HepG2 (cell line): ENCODE measurements at regions not wholly inside any gene's neighbourhood (a gene's known extent, or its start where the extent isn't known, plus 50 kb on each side); places are given as distances from the start of the nearest gene placed in this dataset.

Experiments
- ATF2 ChIP-seq: sonication (generic); formaldehyde crosslinking; IDR thresholded peaks from 2 replicates; pipeline ENCODE4 v1.4.0; 2020; ENCODE audit warnings: missing genetic modification reagents
- KDM2A ChIP-seq: sonication (generic); formaldehyde crosslinking; IDR thresholded peaks from 2 replicates; pipeline ENCODE4 v1.4.0; 2020; ENCODE audit warnings: low read depth, missing genetic modification reagents, borderline replicate concordance
- NFAT5 ChIP-seq: sonication (generic); formaldehyde crosslinking; IDR thresholded peaks from 2 replicates; pipeline ENCODE4 v1.4.0; 2020; ENCODE audit warnings: missing genetic modification reagents
- POLR2AphosphoS5 ChIP-seq: IDR thresholded peaks from 2 replicates; pipeline ENCODE4 v1.6.1; 2012; ENCODE audit warnings: low read depth, low read length
- REPIN1 ChIP-seq: sonication (generic); formaldehyde crosslinking; IDR thresholded peaks from 2 replicates; pipeline ENCODE4 v1.8.0; 2022; ENCODE audit warnings: missing genetic modification reagents, low read depth, mild to moderate bottlenecking, borderline replicate concordance
- U2AF2 ChIP-seq: fragments of 200-400 bp; formaldehyde crosslinking; IDR thresholded peaks from 2 replicates; pipeline ENCODE4 v1.6.1; 2017; ENCODE audit warnings: low read depth, mild to moderate bottlenecking, low read length
- ZNF317 ChIP-seq: sonication (generic); formaldehyde crosslinking; IDR thresholded peaks from 2 replicates; pipeline ENCODE4 v1.5.0; 2020; ENCODE audit warnings: mild to moderate bottlenecking, missing genetic modification reagents
- ZNF382 ChIP-seq: sonication (generic); formaldehyde crosslinking; IDR thresholded peaks from 2 replicates; pipeline ENCODE4 v1.5.0; 2020; ENCODE audit warnings: missing genetic modification reagents, mild to moderate bottlenecking, borderline replicate concordance
- TF ChIP-seq, protein P1 (sequence below): sonication (generic); formaldehyde crosslinking; IDR thresholded peaks from 2 replicates; pipeline ENCODE4 v1.5.1; 2020; ENCODE audit warnings: mild to moderate bottlenecking, missing genetic modification reagents, borderline replicate concordance
- TF ChIP-seq, protein P2 (sequence below): sonication (generic); formaldehyde crosslinking; IDR thresholded peaks from 2 replicates; pipeline ENCODE4 v1.5.0; 2020; ENCODE audit warnings: mild to moderate bottlenecking, missing genetic modification reagents, moderate library complexity

GRCh38 chr16:72309001-72309400 is 137.0 kb upstream of the PMFBP1 start:
- TF ChIP-seq, protein P1, sequence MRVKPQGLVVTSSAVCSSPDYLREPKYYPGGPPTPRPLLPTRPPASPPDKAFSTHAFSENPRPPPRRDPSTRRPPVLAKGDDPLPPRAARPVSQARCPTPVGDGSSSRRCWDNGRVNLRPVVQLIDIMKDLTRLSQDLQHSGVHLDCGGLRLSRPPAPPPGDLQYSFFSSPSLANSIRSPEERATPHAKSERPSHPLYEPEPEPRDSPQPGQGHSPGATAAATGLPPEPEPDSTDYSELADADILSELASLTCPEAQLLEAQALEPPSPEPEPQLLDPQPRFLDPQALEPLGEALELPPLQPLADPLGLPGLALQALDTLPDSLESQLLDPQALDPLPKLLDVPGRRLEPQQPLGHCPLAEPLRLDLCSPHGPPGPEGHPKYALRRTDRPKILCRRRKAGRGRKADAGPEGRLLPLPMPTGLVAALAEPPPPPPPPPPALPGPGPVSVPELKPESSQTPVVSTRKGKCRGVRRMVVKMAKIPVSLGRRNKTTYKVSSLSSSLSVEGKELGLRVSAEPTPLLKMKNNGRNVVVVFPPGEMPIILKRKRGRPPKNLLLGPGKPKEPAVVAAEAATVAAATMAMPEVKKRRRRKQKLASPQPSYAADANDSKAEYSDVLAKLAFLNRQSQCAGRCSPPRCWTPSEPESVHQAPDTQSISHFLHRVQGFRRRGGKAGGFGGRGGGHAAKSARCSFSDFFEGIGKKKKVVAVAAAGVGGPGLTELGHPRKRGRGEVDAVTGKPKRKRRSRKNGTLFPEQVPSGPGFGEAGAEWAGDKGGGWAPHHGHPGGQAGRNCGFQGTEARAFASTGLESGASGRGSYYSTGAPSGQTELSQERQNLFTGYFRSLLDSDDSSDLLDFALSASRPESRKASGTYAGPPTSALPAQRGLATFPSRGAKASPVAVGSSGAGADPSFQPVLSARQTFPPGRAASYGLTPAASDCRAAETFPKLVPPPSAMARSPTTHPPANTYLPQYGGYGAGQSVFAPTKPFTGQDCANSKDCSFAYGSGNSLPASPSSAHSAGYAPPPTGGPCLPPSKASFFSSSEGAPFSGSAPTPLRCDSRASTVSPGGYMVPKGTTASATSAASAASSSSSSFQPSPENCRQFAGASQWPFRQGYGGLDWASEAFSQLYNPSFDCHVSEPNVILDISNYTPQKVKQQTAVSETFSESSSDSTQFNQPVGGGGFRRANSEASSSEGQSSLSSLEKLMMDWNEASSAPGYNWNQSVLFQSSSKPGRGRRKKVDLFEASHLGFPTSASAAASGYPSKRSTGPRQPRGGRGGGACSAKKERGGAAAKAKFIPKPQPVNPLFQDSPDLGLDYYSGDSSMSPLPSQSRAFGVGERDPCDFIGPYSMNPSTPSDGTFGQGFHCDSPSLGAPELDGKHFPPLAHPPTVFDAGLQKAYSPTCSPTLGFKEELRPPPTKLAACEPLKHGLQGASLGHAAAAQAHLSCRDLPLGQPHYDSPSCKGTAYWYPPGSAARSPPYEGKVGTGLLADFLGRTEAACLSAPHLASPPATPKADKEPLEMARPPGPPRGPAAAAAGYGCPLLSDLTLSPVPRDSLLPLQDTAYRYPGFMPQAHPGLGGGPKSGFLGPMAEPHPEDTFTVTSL: peak; percentile 86; the same call in 1 of the 2 replicates
- TF ChIP-seq ZNF317 (CRISPR knock-in tag) (no peak), ATF2 (CRISPR knock-in tag) (peak; percentile 65; the same call in 1 of the 2 replicates), NFAT5 (CRISPR knock-in tag) (no peak), POLR2AphosphoS5 (no peak), REPIN1 (CRISPR knock-in tag) (peak; percentile 81), ZNF382 (CRISPR knock-in tag) (no peak), KDM2A (CRISPR knock-in tag) (no peak), U2AF2 (no peak)
- TF ChIP-seq, protein P2, sequence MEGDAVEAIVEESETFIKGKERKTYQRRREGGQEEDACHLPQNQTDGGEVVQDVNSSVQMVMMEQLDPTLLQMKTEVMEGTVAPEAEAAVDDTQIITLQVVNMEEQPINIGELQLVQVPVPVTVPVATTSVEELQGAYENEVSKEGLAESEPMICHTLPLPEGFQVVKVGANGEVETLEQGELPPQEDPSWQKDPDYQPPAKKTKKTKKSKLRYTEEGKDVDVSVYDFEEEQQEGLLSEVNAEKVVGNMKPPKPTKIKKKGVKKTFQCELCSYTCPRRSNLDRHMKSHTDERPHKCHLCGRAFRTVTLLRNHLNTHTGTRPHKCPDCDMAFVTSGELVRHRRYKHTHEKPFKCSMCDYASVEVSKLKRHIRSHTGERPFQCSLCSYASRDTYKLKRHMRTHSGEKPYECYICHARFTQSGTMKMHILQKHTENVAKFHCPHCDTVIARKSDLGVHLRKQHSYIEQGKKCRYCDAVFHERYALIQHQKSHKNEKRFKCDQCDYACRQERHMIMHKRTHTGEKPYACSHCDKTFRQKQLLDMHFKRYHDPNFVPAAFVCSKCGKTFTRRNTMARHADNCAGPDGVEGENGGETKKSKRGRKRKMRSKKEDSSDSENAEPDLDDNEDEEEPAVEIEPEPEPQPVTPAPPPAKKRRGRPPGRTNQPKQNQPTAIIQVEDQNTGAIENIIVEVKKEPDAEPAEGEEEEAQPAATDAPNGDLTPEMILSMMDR (CRISPR knock-in tag): no peak
